HFFc6 (cell line): ENCODE measurements at regions not wholly inside any gene's neighbourhood (a gene's known extent, or its start where the extent isn't known, plus 50 kb on each side); places are given as distances from the start of the nearest gene placed in this dataset.

Source experiments
- DNase-seq: peaks from one replicate; pipeline ENCODE4 v3.0.0-alpha.2; 2018
- H3K27ac Mint-ChIP-seq: 2 replicates; pipeline ENCODE4 v1.8.0; 2020; ENCODE audit warnings: mild to moderate bottlenecking, mixed read lengths
- H3K27me3 Mint-ChIP-seq: 2 replicates; pipeline ENCODE4 v1.8.0; 2021; ENCODE audit warnings: mild to moderate bottlenecking, moderate library complexity, mixed read lengths; ENCODE audit not compliant: insufficient read depth
- H3K36me3 Mint-ChIP-seq: 2 replicates; pipeline ENCODE4 v1.8.0; 2021; ENCODE audit warnings: low read depth, mixed read lengths
- H3K4me1 Mint-ChIP-seq: 2 replicates; pipeline ENCODE4 v1.8.0; 2020; ENCODE audit warnings: low read depth, mixed read lengths
- H3K4me3 Mint-ChIP-seq: 2 replicates; pipeline ENCODE4 v1.8.0; 2020; ENCODE audit warnings: mild to moderate bottlenecking, moderate library complexity, mixed read lengths
- H3K9me3 Mint-ChIP-seq: 2 replicates; pipeline ENCODE4 v1.8.0; 2020; ENCODE audit warnings: mild to moderate bottlenecking, mixed read lengths
- CTCF ChIP-seq: fragments of 200-600 bp; sonication (generic); IDR thresholded peaks from 2 replicates; pipeline ENCODE4 v1.5.0; 2021; ENCODE audit warnings: antibody characterized with exemption, mild to moderate bottlenecking

- peaks cover 13% of the 10 kb centered on the region for H3K4me1 Mint-ChIP-seq
- no peaks in the 10 kb centered on the region for H3K36me3 Mint-ChIP-seq
- no peak for TF ChIP-seq CTCF
- H3K27me3 Mint-ChIP-seq, result peaks cover 4% of the 10 kb centered on the region
- no peak overlapping the region for H3K4me3 Mint-ChIP-seq
- no peaks in the 10 kb centered on the region for H3K9me3 Mint-ChIP-seq
- DNase-seq, result peak; percentile 17
- H3K27ac Mint-ChIP-seq, result no peak overlapping the region; the same call in 1 of the 2 replicates
Measured at GRCh38 chr4:138669479-138670315, 345.9 kb upstream of the NOCT start.

- Mint-ChIP-seq H3K36me3 (no peaks in the 10 kb centered on the region), H3K4me1 (peaks cover 13% of the 10 kb centered on the region), H3K9me3 (no peaks in the 10 kb centered on the region), H3K27ac (no peak overlapping the region), H3K4me3 (no peak overlapping the region), H3K27me3 (peaks cover 4% of the 10 kb centered on the region)
- TF ChIP-seq CTCF, result no peak
- DNase-seq, result no peak
Measured at GRCh38 chr4:138668309-138668708, 347.3 kb upstream of the NOCT start.

- DNase-seq, result no peak
- Mint-ChIP-seq H3K9me3 (no peaks in the 10 kb centered on the region), H3K4me1 (peaks cover 13% of the 10 kb centered on the region), H3K27me3 (peaks cover 4% of the 10 kb centered on the region), H3K4me3 (no peak overlapping the region), H3K36me3 (no peaks in the 10 kb centered on the region), H3K27ac (no peak overlapping the region)
- TF ChIP-seq CTCF, result no peak
Measured at GRCh38 chr4:138666366-138666765, 349.2 kb upstream of the NOCT start.

GRCh38 chr4:138665851-138666250 is 349.7 kb upstream of the NOCT start:
- Mint-ChIP-seq H3K27me3 (peaks cover 4% of the 10 kb centered on the region), H3K27ac (no peak overlapping the region), H3K9me3 (no peaks in the 10 kb centered on the region), H3K4me1 (peaks cover 13% of the 10 kb centered on the region), H3K4me3 (no peak overlapping the region), H3K36me3 (no peaks in the 10 kb centered on the region)
- no peak for TF ChIP-seq CTCF
- no peak for DNase-seq

- H3K4me1 Mint-ChIP-seq, result peaks cover 3% of the 10 kb centered on the region
- H3K36me3 Mint-ChIP-seq, result no peaks in the 10 kb centered on the region
- no peaks in the 10 kb centered on the region for H3K9me3 Mint-ChIP-seq
- peaks cover 4% of the 10 kb centered on the region for H3K27me3 Mint-ChIP-seq
- no peak for DNase-seq
- H3K4me3 Mint-ChIP-seq, result no peak overlapping the region
- H3K27ac Mint-ChIP-seq, result no peak overlapping the region
- no peak for TF ChIP-seq CTCF
Measured at GRCh38 chr4:138663883-138664282, 351.7 kb upstream of the NOCT start.
